NCI-H2171 treated with DMSO at 0.1 percent for 48 hours (cell line): ENCODE measurements at regions not wholly inside any gene's neighbourhood (a gene's known extent, or its start where the extent isn't known, plus 50 kb on each side); places are given as distances from the start of the nearest gene placed in this dataset.

ENCODE experiments used
- DNase-seq: peaks from one replicate; lab custom pipeline; 2025; lab: John Stamatoyannopoulos, UW

GRCh38 chr13:31049083-31049482, 112.6 kb downstream of the HSPH1 start:
- DNase-seq, result no peak

- DNase-seq, result no peak
Observed at GRCh38 chr13:31048521-31048920, 113.2 kb downstream of the HSPH1 start.

- DNase-seq, result peak; percentile 64
Observed at GRCh38 chr13:31046711-31047279, 114.3 kb downstream of the TEX26 start.

GRCh38 chr13:31045286-31046081, 113.0 kb downstream of the TEX26 start:
- no peak for DNase-seq

- DNase-seq, result peak; percentile 55
Observed at GRCh38 chr13:31044364-31045285, 112.2 kb downstream of the TEX26 start.

- DNase-seq, result no peak
Observed at GRCh38 chr13:31043957-31044356, 111.5 kb downstream of the TEX26 start.

GRCh38 chr13:31042481-31043165, 110.2 kb downstream of the TEX26 start:
- DNase-seq, result peak; percentile 32

- no peak for DNase-seq
Observed at GRCh38 chr13:31042049-31042448, 109.6 kb downstream of the TEX26 start.

- DNase-seq, result no peak
Observed at GRCh38 chr13:31038834-31039552, 106.5 kb downstream of the TEX26 start.

- DNase-seq, result no peak
Observed at GRCh38 chr13:31037874-31038500, 105.5 kb downstream of the TEX26 start.

- DNase-seq, result no peak
Observed at GRCh38 chr13:31036731-31037695, 104.6 kb downstream of the TEX26 start.

GRCh38 chr13:31035185-31035965, 102.9 kb downstream of the TEX26 start:
- DNase-seq, result no peak

- DNase-seq, result no peak
Observed at GRCh38 chr13:31032528-31033113, 100.2 kb downstream of the TEX26 start.

- DNase-seq, result no peak
Observed at GRCh38 chr13:31031482-31031881, 99.0 kb downstream of the TEX26 start.

GRCh38 chr13:31029102-31029501, 96.6 kb downstream of the TEX26 start:
- peak; percentile 73 for DNase-seq

- no peak for DNase-seq
Observed at GRCh38 chr13:31027136-31027535, 94.7 kb downstream of the TEX26 start.
